Fibroblast of the aortic adventitia (primary cell): ENCODE measurements at regions not wholly inside any gene's neighbourhood (a gene's known extent, or its start where the extent isn't known, plus 50 kb on each side); places are given as distances from the start of the nearest gene placed in this dataset.

Source experiments
- DNase-seq: peaks from one replicate; pipeline ENCODE4 v3.0.0-alpha.2; 2010; ENCODE audit warnings: low read depth
- H3K4me3 ChIP-seq: 2 replicates; pipeline ENCODE4 v1.5.1; 2011; ENCODE audit warnings: low read depth, mild to moderate bottlenecking, control low read depth, low read length, moderate library complexity
- CTCF ChIP-seq: IDR thresholded peaks from 2 replicates; pipeline ENCODE4 v1.5.1; 2011; ENCODE audit warnings: mild to moderate bottlenecking, low read length, control low read depth, inconsistent platforms; ENCODE audit not compliant: insufficient read depth

GRCh38 chr12:77229640-77230442, 164.5 kb upstream of the E2F7 start:
- H3K4me3 ChIP-seq: no peak overlapping the region
- peak; percentile 94 for DNase-seq
- TF ChIP-seq CTCF: no peak

- TF ChIP-seq CTCF: no peak
- no peak overlapping the region for H3K4me3 ChIP-seq
- no peak for DNase-seq
Observed at GRCh38 chr12:77228376-77228775, 163.0 kb upstream of the E2F7 start.

- no peak for TF ChIP-seq CTCF
- no peak overlapping the region for H3K4me3 ChIP-seq
- DNase-seq: no peak
Observed at GRCh38 chr12:77226368-77226767, 161.0 kb upstream of the E2F7 start.

- no peak for DNase-seq
- TF ChIP-seq CTCF: no peak
Observed at GRCh38 chr12:77225373-77225772, 160.0 kb upstream of the E2F7 start.

GRCh38 chr12:77224346-77224745, 159.0 kb upstream of the E2F7 start:
- TF ChIP-seq CTCF: no peak
- no peak for DNase-seq
- H3K4me3 ChIP-seq: no peak overlapping the region

More at GRCh38 chr12:77225373-77225772, 160.0 kb upstream of the E2F7 start:
- no peak overlapping the region for H3K4me3 ChIP-seq

- no peak for DNase-seq
- TF ChIP-seq CTCF: no peak
- no peak overlapping the region for H3K4me3 ChIP-seq
Observed at GRCh38 chr12:77222336-77222735, 157.0 kb upstream of the E2F7 start.

- H3K4me3 ChIP-seq: no peak overlapping the region
- DNase-seq: peak; percentile 58
- no peak for TF ChIP-seq CTCF
Observed at GRCh38 chr12:77220586-77220985, 155.2 kb upstream of the E2F7 start.
